Chondrocyte (in vitro differentiated cells): ENCODE measurements at regions not wholly inside any gene's neighbourhood (a gene's known extent, or its start where the extent isn't known, plus 50 kb on each side); places are given as distances from the start of the nearest gene placed in this dataset.

ENCODE experiments used
- DNase-seq: peaks from one replicate; pipeline ENCODE4 v3.0.0; 2021; ENCODE audit warnings: mixed read lengths, low spot score
- H3K27ac Mint-ChIP-seq: one replicate; pipeline ENCODE4 v1.8.0; 2021; ENCODE audit warnings: mild to moderate bottlenecking, moderate library complexity, mixed read lengths; ENCODE audit not compliant: unreplicated experiment
- H3K27me3 Mint-ChIP-seq: 2 replicates; pipeline ENCODE4 v1.8.0; 2021; ENCODE audit warnings: low read depth, mixed read lengths
- H3K36me3 Mint-ChIP-seq: 2 replicates; pipeline ENCODE4 v1.8.0; 2021; ENCODE audit warnings: low read depth, mixed read lengths
- H3K4me1 Mint-ChIP-seq: 2 replicates; pipeline ENCODE4 v1.8.0; 2021; ENCODE audit warnings: low read depth, mild to moderate bottlenecking, mixed read lengths
- H3K4me3 Mint-ChIP-seq: one replicate; pipeline ENCODE4 v1.8.0; 2021; ENCODE audit warnings: mild to moderate bottlenecking, moderate library complexity, mixed read lengths; ENCODE audit not compliant: unreplicated experiment
- H3K9me3 Mint-ChIP-seq: 2 replicates; pipeline ENCODE4 v1.8.0; 2021; ENCODE audit warnings: low read depth, mixed read lengths
- CTCF ChIP-seq: fragments of 200-600 bp; sonication (generic); IDR thresholded peaks from 2 replicates; pipeline ENCODE4 v1.5.0; 2021; ENCODE audit warnings: antibody characterized with exemption, mild to moderate bottlenecking, moderate library complexity

- Mint-ChIP-seq H3K27ac (no peak overlapping the region), H3K36me3 (peaks cover 5% of the 10 kb centered on the region), H3K4me1 (no peaks in the 10 kb centered on the region), H3K4me3 (no peak overlapping the region), H3K9me3 (peaks cover 25% of the 10 kb centered on the region), H3K27me3 (peaks cover 28% of the 10 kb centered on the region)
- no peak for TF ChIP-seq CTCF
- no peak for DNase-seq
Measured at GRCh38 chr6:170072246-170072645, 218.6 kb downstream of the DLL1 start.

GRCh38 chr6:170069611-170070010 lies 221.3 kb downstream of the DLL1 start:
- TF ChIP-seq CTCF, result no peak
- no peak overlapping the region for H3K27ac Mint-ChIP-seq
- H3K36me3 Mint-ChIP-seq, result peaks cover 5% of the 10 kb centered on the region
- peaks cover 27% of the 10 kb centered on the region for H3K27me3 Mint-ChIP-seq
- no peak for DNase-seq
- H3K4me1 Mint-ChIP-seq, result no peaks in the 10 kb centered on the region
- no peak overlapping the region for H3K4me3 Mint-ChIP-seq
- H3K9me3 Mint-ChIP-seq, result peaks cover 25% of the 10 kb centered on the region

- peak; percentile 56 for DNase-seq
- Mint-ChIP-seq H3K4me3 (no peak overlapping the region), H3K9me3 (peaks cover 25% of the 10 kb centered on the region), H3K27ac (no peak overlapping the region), H3K36me3 (peaks cover 5% of the 10 kb centered on the region), H3K27me3 (peaks cover 29% of the 10 kb centered on the region), H3K4me1 (peaks cover 3% of the 10 kb centered on the region)
- no peak for TF ChIP-seq CTCF
Measured at GRCh38 chr6:170068496-170068895, 222.4 kb downstream of the DLL1 start.

- Mint-ChIP-seq H3K4me1 (peaks cover 3% of the 10 kb centered on the region), H3K9me3 (peaks cover 25% of the 10 kb centered on the region), H3K4me3 (no peak overlapping the region), H3K36me3 (peaks cover 5% of the 10 kb centered on the region), H3K27ac (no peak overlapping the region), H3K27me3 (peaks cover 28% of the 10 kb centered on the region)
- no peak for TF ChIP-seq CTCF
- peak; percentile 85 for DNase-seq
Measured at GRCh38 chr6:170067923-170068360, 222.9 kb downstream of the DLL1 start.

- peaks cover 5% of the 10 kb centered on the region for H3K4me1 Mint-ChIP-seq
- H3K4me3 Mint-ChIP-seq, result no peak overlapping the region
- TF ChIP-seq CTCF, result no peak
- peaks cover 28% of the 10 kb centered on the region for H3K27me3 Mint-ChIP-seq
- peaks cover 5% of the 10 kb centered on the region for H3K36me3 Mint-ChIP-seq
- DNase-seq, result peak; percentile 74
- H3K27ac Mint-ChIP-seq, result no peak overlapping the region
- H3K9me3 Mint-ChIP-seq, result peaks cover 23% of the 10 kb centered on the region
Measured at GRCh38 chr6:170067181-170067641, 223.7 kb downstream of the DLL1 start.
